Uterus (tissue), 2 donors: ENCODE measurements at regions not wholly inside any gene's neighbourhood (a gene's known extent, or its start where the extent isn't known, plus 50 kb on each side); places are given as distances from the start of the nearest gene placed in this dataset.

Source experiments
- CTCF ChIP-seq, 4 experiments: fragments of 200-600 bp in 2 of 4; fragments of 450-650 bp in 2 of 4; sonication (generic) in 2 of 4; IDR thresholded peaks; one replicate each; pipeline ENCODE4 v1.5.1; 2016 to 2019; ENCODE audit warnings: antibody characterized with exemption in 4 of 4, mild to moderate bottlenecking in 2 of 4, moderate library complexity in 1 of 4
- POLR2A ChIP-seq, 2 donors: fragments of 450-650 bp; IDR thresholded peaks; one replicate each; pipeline ENCODE4 v1.6.1; 2016; ENCODE audit warnings: antibody characterized with exemption in 2 of 2, mild to moderate bottlenecking in 1 of 2, moderate library complexity in 1 of 2

- TF ChIP-seq CTCF (IDR thresholded peaks at IDR 0.05) (no peak), POLR2A (IDR thresholded peaks at IDR 0.05) (no peak)
Observed at GRCh38 chr19:31572976-31573298, 223.7 kb upstream of the TSHZ3 start.
